ENCODE measurements at regions not wholly inside any gene's neighbourhood (a gene's known extent, or its start where the extent isn't known, plus 50 kb on each side); places are given as distances from the start of the nearest gene placed in this dataset.

GRCh38 chr2:200226451-200227426, 79.8 kb upstream of the SPATS2L start:
- no peaks in the 10 kb centered on the region for H3K27me3 ChIP-seq (ENCODE audit: insufficient read depth, low read length)

GRCh38 chr2:200230716-200231115, 75.8 kb upstream of the SPATS2L start:
- H3K4me1 ChIP-seq (ENCODE audit: control insufficient read depth in 1 of 2, insufficient read depth in 2 of 2, low read length in 2 of 2): no peaks in the 10 kb centered on the region
- no peaks in the 10 kb centered on the region for H3K79me1 ChIP-seq (ENCODE audit: low read length)
- H3K4ac ChIP-seq (ENCODE audit: low read depth, low read length): no peak overlapping the region
- H3K79me2 ChIP-seq (ENCODE audit: control insufficient read depth, insufficient read depth, low read length, poor library complexity): no peaks in the 10 kb centered on the region
- no peak overlapping the region for H3K14ac ChIP-seq (ENCODE audit: low read length)
- no peak overlapping the region for H3K18ac ChIP-seq (ENCODE audit: low read length)
- no peak overlapping the region for H3K27ac ChIP-seq (ENCODE audit: low read depth, low read length)
- no peaks in the 10 kb centered on the region for H3K36me3 ChIP-seq (ENCODE audit: control insufficient read depth in 1 of 2, insufficient read depth in 2 of 2, low read length in 2 of 2)
- no CpG with 5 or more reads among the region's 1 CpG for WGBS (ENCODE audit: extremely low coverage, insufficient coverage, insufficient read length)
- H3K23ac ChIP-seq (ENCODE audit: low read length): no peak overlapping the region
- H4K8ac ChIP-seq (ENCODE audit: low read depth, low read length): no peak overlapping the region
- no peak overlapping the region for H3K9ac ChIP-seq (ENCODE audit: low read length)
- no peaks in the 10 kb centered on the region for H3K27me3 ChIP-seq (ENCODE audit: insufficient read depth, low read length)
- no peak overlapping the region for H2BK120ac ChIP-seq (ENCODE audit: insufficient read depth, low read length, poor library complexity)
- no peak overlapping the region for H3K4me2 ChIP-seq (ENCODE audit: low read length)
- H2BK5ac ChIP-seq (ENCODE audit: low read depth, low read length, poor library complexity): no peak overlapping the region
- no peak overlapping the region for H3K4me3 ChIP-seq (ENCODE audit: low read depth, low read length)
- no peak overlapping the region for H2BK12ac ChIP-seq (ENCODE audit: low read length)
- no peak overlapping the region for H2AFZ ChIP-seq (ENCODE audit: insufficient read depth, low read length, poor library complexity)
- H4K12ac ChIP-seq (ENCODE audit: low read depth, low read length): no peak overlapping the region
- H3K9me3 ChIP-seq (ENCODE audit: insufficient read depth, low read depth, low read length): no peaks in the 10 kb centered on the region
- no peak for DNase-seq
- no peak overlapping the region for H2AK5ac ChIP-seq (ENCODE audit: low read length)
- H4K91ac ChIP-seq (ENCODE audit: low read depth, low read length): no peak overlapping the region

More at GRCh38 chr2:200226451-200227426, 79.8 kb upstream of the SPATS2L start:
- H3K9me3 ChIP-seq (ENCODE audit: insufficient read depth, low read depth, low read length): no peaks in the 10 kb centered on the region
- H3K23ac ChIP-seq (ENCODE audit: low read length): no peak overlapping the region
- H3K9ac ChIP-seq (ENCODE audit: low read length): no peak overlapping the region
- H3K36me3 ChIP-seq (ENCODE audit: control insufficient read depth in 1 of 2, insufficient read depth in 2 of 2, low read length in 2 of 2): no peaks in the 10 kb centered on the region
- no peak overlapping the region for H2AK5ac ChIP-seq (ENCODE audit: low read length)
- H3K4ac ChIP-seq (ENCODE audit: low read depth, low read length): no peak overlapping the region
- no peak overlapping the region for H4K8ac ChIP-seq (ENCODE audit: low read depth, low read length)
- no peak overlapping the region for H4K91ac ChIP-seq (ENCODE audit: low read depth, low read length)
- WGBS (ENCODE audit: extremely low coverage, insufficient coverage, insufficient read length): no CpG with 5 or more reads among the region's 6 CpGs
- H3K14ac ChIP-seq (ENCODE audit: low read length): no peak overlapping the region
- H3K27ac ChIP-seq (ENCODE audit: low read depth, low read length): no peak overlapping the region
- no peak overlapping the region for H3K4me3 ChIP-seq (ENCODE audit: low read depth, low read length)
- H3K4me2 ChIP-seq (ENCODE audit: low read length): no peak overlapping the region
- no peak overlapping the region for H3K18ac ChIP-seq (ENCODE audit: low read length)
- H3K79me1 ChIP-seq (ENCODE audit: low read length): no peaks in the 10 kb centered on the region
- H3K79me2 ChIP-seq (ENCODE audit: control insufficient read depth, insufficient read depth, low read length, poor library complexity): no peaks in the 10 kb centered on the region
- no peak overlapping the region for H2BK12ac ChIP-seq (ENCODE audit: low read length)
- no peak overlapping the region for H4K12ac ChIP-seq (ENCODE audit: low read depth, low read length)
- no peak overlapping the region for H2BK120ac ChIP-seq (ENCODE audit: insufficient read depth, low read length, poor library complexity)
- no peaks in the 10 kb centered on the region for H3K4me1 ChIP-seq (ENCODE audit: control insufficient read depth in 1 of 2, insufficient read depth in 2 of 2, low read length in 2 of 2)
- no peak overlapping the region for H2AFZ ChIP-seq (ENCODE audit: insufficient read depth, low read length, poor library complexity)
- no peak overlapping the region for H2BK5ac ChIP-seq (ENCODE audit: low read depth, low read length, poor library complexity)
- DNase-seq: no peak

DNA sequence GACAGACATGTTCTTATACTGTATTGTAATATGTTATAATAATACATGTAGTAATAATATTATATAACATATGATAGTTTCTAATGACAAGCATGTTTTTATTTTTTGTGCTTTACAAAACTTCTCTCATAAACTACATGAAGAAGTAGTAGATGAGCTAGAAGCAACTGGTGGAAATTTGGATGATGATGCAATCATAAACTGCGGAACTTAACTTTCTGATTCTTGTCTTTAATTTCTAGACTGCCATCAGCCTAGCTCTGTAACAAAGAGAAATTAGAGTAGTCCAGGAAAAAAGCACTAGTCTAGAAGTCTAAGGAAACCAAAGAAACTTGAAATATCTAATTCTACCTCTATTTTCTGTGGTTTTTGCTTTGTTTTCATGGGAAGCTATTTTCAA, 71.0 kb upstream of the SPATS2L start:
- Histone ChIP-seq H2AFZ (ENCODE audit: insufficient read depth, low read length, poor library complexity) (no peak overlapping the region), H3K9me3 (ENCODE audit: insufficient read depth, low read depth, low read length) (no peaks in the 10 kb centered on the region), H4K8ac (ENCODE audit: low read depth, low read length) (no peak overlapping the region), H3K14ac (ENCODE audit: low read length) (no peak overlapping the region), H3K79me2 (ENCODE audit: control insufficient read depth, insufficient read depth, low read length, poor library complexity) (no peaks in the 10 kb centered on the region), H4K91ac (ENCODE audit: low read depth, low read length) (no peak overlapping the region), H2BK120ac (ENCODE audit: insufficient read depth, low read length, poor library complexity) (no peak overlapping the region), H3K4ac (ENCODE audit: low read depth, low read length) (no peak overlapping the region), H3K18ac (ENCODE audit: low read length) (no peak overlapping the region), H3K79me1 (ENCODE audit: low read length) (peaks cover 8% of the 10 kb centered on the region), H4K12ac (ENCODE audit: low read depth, low read length) (no peak overlapping the region), H3K4me1 (ENCODE audit: control insufficient read depth in 1 of 2, insufficient read depth in 2 of 2, low read length in 2 of 2) (peaks cover 0 to 6% of the 10 kb centered on the region in 2 experiments), H2AK5ac (ENCODE audit: low read length) (no peak overlapping the region), H3K27ac (ENCODE audit: low read depth, low read length) (no peak overlapping the region), H2BK5ac (ENCODE audit: low read depth, low read length, poor library complexity) (no peak overlapping the region), H3K9ac (ENCODE audit: low read length) (no peak overlapping the region), H3K27me3 (ENCODE audit: insufficient read depth, low read length) (no peaks in the 10 kb centered on the region), H3K36me3 (ENCODE audit: control insufficient read depth in 1 of 2, insufficient read depth in 2 of 2, low read length in 2 of 2) (no peaks in the 10 kb centered on the region), H2BK12ac (ENCODE audit: low read length) (no peak overlapping the region), H3K4me2 (ENCODE audit: low read length) (no peak overlapping the region), H3K4me3 (ENCODE audit: low read depth, low read length) (no peak overlapping the region), H3K23ac (ENCODE audit: low read length) (no peak overlapping the region)
- DNase-seq: no peak
- no CpG with 5 or more reads among the region's 1 CpG for WGBS (ENCODE audit: extremely low coverage, insufficient coverage, insufficient read length)

DNA sequence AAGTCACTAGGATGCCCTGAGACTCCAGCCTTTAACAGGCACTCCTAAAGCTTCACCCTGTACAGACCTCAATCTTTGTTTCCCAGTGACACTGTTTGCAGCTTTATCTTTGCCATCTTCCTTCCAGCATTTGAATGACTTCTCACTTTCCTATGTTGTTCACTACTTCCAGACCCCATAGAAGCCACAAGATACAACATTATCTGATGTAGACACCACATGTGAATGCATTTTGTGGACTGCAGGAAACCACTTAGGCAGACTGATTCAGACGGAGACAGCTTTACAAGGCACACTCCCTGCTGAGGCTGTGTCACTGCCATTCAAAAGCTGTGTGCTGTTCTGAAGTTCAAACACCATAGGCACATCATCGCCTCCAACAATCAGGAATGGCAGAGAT, 67.3 kb upstream of the SPATS2L start:
- no peak overlapping the region for H4K91ac ChIP-seq (ENCODE audit: low read depth, low read length)
- H3K18ac ChIP-seq (ENCODE audit: low read length): no peak overlapping the region
- H3K9ac ChIP-seq (ENCODE audit: low read length): no peak overlapping the region
- DNase-seq: no peak
- peaks cover 11% of the 10 kb centered on the region for H3K79me1 ChIP-seq (ENCODE audit: low read length)
- H3K4me2 ChIP-seq (ENCODE audit: low read length): no peak overlapping the region
- H2BK12ac ChIP-seq (ENCODE audit: low read length): peak overlapping the region; percentile 91
- no peak overlapping the region for H3K4ac ChIP-seq (ENCODE audit: low read depth, low read length)
- no peak overlapping the region for H3K4me3 ChIP-seq (ENCODE audit: low read depth, low read length)
- H3K79me2 ChIP-seq (ENCODE audit: control insufficient read depth, insufficient read depth, low read length, poor library complexity): no peaks in the 10 kb centered on the region
- no peak overlapping the region for H2BK120ac ChIP-seq (ENCODE audit: insufficient read depth, low read length, poor library complexity)
- H3K27me3 ChIP-seq (ENCODE audit: insufficient read depth, low read length): no peaks in the 10 kb centered on the region
- peaks cover 3 to 11% of the 10 kb centered on the region in 2 experiments for H3K4me1 ChIP-seq (ENCODE audit: control insufficient read depth in 1 of 2, insufficient read depth in 2 of 2, low read length in 2 of 2)
- no peak overlapping the region for H2AK5ac ChIP-seq (ENCODE audit: low read length)
- H4K8ac ChIP-seq (ENCODE audit: low read depth, low read length): no peak overlapping the region
- no peak overlapping the region for H3K23ac ChIP-seq (ENCODE audit: low read length)
- H3K14ac ChIP-seq (ENCODE audit: low read length): no peak overlapping the region
- no CpG with 5 or more reads among the region's 2 CpGs for WGBS (ENCODE audit: extremely low coverage, insufficient coverage, insufficient read length)
- no peak overlapping the region for H2AFZ ChIP-seq (ENCODE audit: insufficient read depth, low read length, poor library complexity)
- H3K36me3 ChIP-seq (ENCODE audit: control insufficient read depth in 1 of 2, insufficient read depth in 2 of 2, low read length in 2 of 2): no peaks in the 10 kb centered on the region
- peak overlapping the region; percentile 77 for H3K27ac ChIP-seq (ENCODE audit: low read depth, low read length)
- H2BK5ac ChIP-seq (ENCODE audit: low read depth, low read length, poor library complexity): peak overlapping the region; percentile 80
- H4K12ac ChIP-seq (ENCODE audit: low read depth, low read length): no peak overlapping the region
- no peaks in the 10 kb centered on the region for H3K9me3 ChIP-seq (ENCODE audit: insufficient read depth, low read depth, low read length)
